DND-41 (cell line): ENCODE measurements at regions not wholly inside any gene's neighbourhood (a gene's known extent, or its start where the extent isn't known, plus 50 kb on each side); places are given as distances from the start of the nearest gene placed in this dataset.

Experiments used
- ATAC-seq: fragments of 200-7000 bp; cut with Tn5 transposase; 3 replicates; pipeline ENCODE4 v1.9.1; 2021; ENCODE audit warnings: low read depth; ENCODE audit not compliant: insufficient read depth
- DNase-seq: peaks from one replicate; pipeline ENCODE4 v3.0.0-alpha.2; 2020
- H2AFZ ChIP-seq: 2 replicates; pipeline ENCODE4 v1.6.0; 2012; ENCODE audit warnings: low read depth, low read length
- H3K27ac ChIP-seq: 2 replicates; pipeline ENCODE4 v1.5.1; 2012; ENCODE audit warnings: low read length, inconsistent platforms
- H3K27me3 ChIP-seq: fragments of 200-600 bp; sonication (generic); 2 replicates; pipeline ENCODE4 v1.6.0; 2012; ENCODE audit warnings: low read length, mild to moderate bottlenecking, inconsistent platforms; ENCODE audit not compliant: insufficient read depth, poor library complexity
- H3K36me3 ChIP-seq: 2 replicates; pipeline ENCODE4 v1.5.1; 2012; ENCODE audit warnings: low read length, inconsistent platforms; ENCODE audit not compliant: insufficient read depth
- H3K4me1 ChIP-seq: 2 replicates; pipeline ENCODE4 v1.5.1; 2012; ENCODE audit warnings: mild to moderate bottlenecking, low read length; ENCODE audit not compliant: insufficient read depth
- H3K4me2 ChIP-seq: 2 replicates; pipeline ENCODE4 v1.6.0; 2012; ENCODE audit warnings: mild to moderate bottlenecking, moderate library complexity, low read length, inconsistent platforms; ENCODE audit not compliant: insufficient read depth
- H3K4me3 ChIP-seq, 2 experiments: fragments of 200-600 bp in 1 of 2; shearing (Covaris generic) in 1 of 2; 2 replicates each; pipeline ENCODE4 v1.5.1; 2012 to 2016; ENCODE audit warnings: inconsistent platforms in 2 of 2, low read length in 2 of 2, mild to moderate bottlenecking in 2 of 2, low read depth in 1 of 2, moderate library complexity in 1 of 2
- H3K79me2 ChIP-seq: 2 replicates; pipeline ENCODE4 v1.6.0; 2012; ENCODE audit warnings: low read length, inconsistent platforms; ENCODE audit not compliant: insufficient read depth
- H3K9ac ChIP-seq: 2 replicates; pipeline ENCODE4 v1.6.0; 2012; ENCODE audit warnings: low read depth, mild to moderate bottlenecking, inconsistent platforms, low read length, moderate library complexity
- H3K9me3 ChIP-seq: 2 replicates; pipeline ENCODE4 v1.5.1; 2012; ENCODE audit warnings: low read length, moderate library complexity, mild to moderate bottlenecking, inconsistent platforms; ENCODE audit not compliant: insufficient read depth, severe bottlenecking
- H4K20me1 ChIP-seq: 2 replicates; pipeline ENCODE4 v1.6.0; 2012; ENCODE audit warnings: low read length; ENCODE audit not compliant: insufficient read depth
- CTCF ChIP-seq: IDR thresholded peaks from 2 replicates; pipeline ENCODE4 v1.5.1; 2012; ENCODE audit warnings: borderline replicate concordance, low read length, moderate library complexity, mild to moderate bottlenecking; ENCODE audit not compliant: poor library complexity, severe bottlenecking; ENCODE audit errors: extremely low read depth
- EZH2 ChIP-seq: IDR thresholded peaks from 3 replicates; pipeline ENCODE4 v1.6.1; 2012; ENCODE audit warnings: borderline replicate concordance, low read depth, mild to moderate bottlenecking, moderate library complexity, low read length, inconsistent platforms; ENCODE audit not compliant: severe bottlenecking

- H3K9ac ChIP-seq = no peak overlapping the region
- no peaks in the 10 kb centered on the region for H3K27me3 ChIP-seq
- no peak overlapping the region for H2AFZ ChIP-seq
- no peaks in the 10 kb centered on the region for H3K36me3 ChIP-seq
- TF ChIP-seq CTCF (no peak), EZH2 (no peak)
- no peak overlapping the region for H3K4me3 ChIP-seq
- no peaks in the 10 kb centered on the region for H3K4me1 ChIP-seq
- H4K20me1 ChIP-seq = no peaks in the 10 kb centered on the region
- H3K4me2 ChIP-seq = no peak overlapping the region
- no peaks in the 10 kb centered on the region for H3K9me3 ChIP-seq
- ATAC-seq (no peak), DNase-seq (no peak)
- H3K27ac ChIP-seq = no peak overlapping the region
- no peaks in the 10 kb centered on the region for H3K79me2 ChIP-seq
Measured at GRCh38 chr2:156189584-156189983, 142.9 kb downstream of the NR4A2 start.

- ATAC-seq (no peak), DNase-seq (no peak)
- Histone ChIP-seq H3K4me1 (no peaks in the 10 kb centered on the region), H3K79me2 (no peaks in the 10 kb centered on the region), H4K20me1 (no peaks in the 10 kb centered on the region), H2AFZ (no peak overlapping the region), H3K4me3 (no peak overlapping the region), H3K27me3 (no peaks in the 10 kb centered on the region), H3K27ac (no peak overlapping the region), H3K4me2 (no peak overlapping the region), H3K9ac (no peak overlapping the region), H3K9me3 (no peaks in the 10 kb centered on the region), H3K36me3 (no peaks in the 10 kb centered on the region)
- TF ChIP-seq CTCF = no peak
- no peak for TF ChIP-seq EZH2
Measured at GRCh38 chr2:156189143-156189542, 143.4 kb downstream of the NR4A2 start.

GRCh38 chr2:156182132-156182531 lies 150.4 kb downstream of the NR4A2 start:
- Histone ChIP-seq H3K4me1 (no peaks in the 10 kb centered on the region), H3K9ac (no peak overlapping the region), H3K27me3 (no peaks in the 10 kb centered on the region), H3K79me2 (no peaks in the 10 kb centered on the region), H3K9me3 (no peaks in the 10 kb centered on the region), H4K20me1 (no peaks in the 10 kb centered on the region), H3K4me3 (no peak overlapping the region), H3K27ac (no peak overlapping the region), H3K36me3 (no peaks in the 10 kb centered on the region), H2AFZ (no peak overlapping the region), H3K4me2 (no peak overlapping the region)
- TF ChIP-seq CTCF (no peak), EZH2 (no peak)
- ATAC-seq = no peak
- DNase-seq = no peak

GRCh38 chr2:156181208-156181607 lies 151.3 kb downstream of the NR4A2 start:
- Histone ChIP-seq H3K36me3 (no peaks in the 10 kb centered on the region), H3K4me3 (no peak overlapping the region), H2AFZ (no peak overlapping the region), H3K27ac (no peak overlapping the region), H3K27me3 (no peaks in the 10 kb centered on the region), H3K4me1 (no peaks in the 10 kb centered on the region), H3K9ac (no peak overlapping the region), H3K9me3 (no peaks in the 10 kb centered on the region), H3K4me2 (no peak overlapping the region), H4K20me1 (no peaks in the 10 kb centered on the region), H3K79me2 (no peaks in the 10 kb centered on the region)
- TF ChIP-seq CTCF = no peak
- no peak for TF ChIP-seq EZH2
- no peak for DNase-seq
- ATAC-seq = no peak
